ENCODE measurements at regions not wholly inside any gene's neighbourhood (a gene's known extent, or its start where the extent isn't known, plus 50 kb on each side); places are given as distances from the start of the nearest gene placed in this dataset.
"Not testable (repeated sequence)": the region's sequence is repeated elsewhere in the genome, so short reads cannot be mapped to it uniquely, and the experiment has no call there.

DNA sequence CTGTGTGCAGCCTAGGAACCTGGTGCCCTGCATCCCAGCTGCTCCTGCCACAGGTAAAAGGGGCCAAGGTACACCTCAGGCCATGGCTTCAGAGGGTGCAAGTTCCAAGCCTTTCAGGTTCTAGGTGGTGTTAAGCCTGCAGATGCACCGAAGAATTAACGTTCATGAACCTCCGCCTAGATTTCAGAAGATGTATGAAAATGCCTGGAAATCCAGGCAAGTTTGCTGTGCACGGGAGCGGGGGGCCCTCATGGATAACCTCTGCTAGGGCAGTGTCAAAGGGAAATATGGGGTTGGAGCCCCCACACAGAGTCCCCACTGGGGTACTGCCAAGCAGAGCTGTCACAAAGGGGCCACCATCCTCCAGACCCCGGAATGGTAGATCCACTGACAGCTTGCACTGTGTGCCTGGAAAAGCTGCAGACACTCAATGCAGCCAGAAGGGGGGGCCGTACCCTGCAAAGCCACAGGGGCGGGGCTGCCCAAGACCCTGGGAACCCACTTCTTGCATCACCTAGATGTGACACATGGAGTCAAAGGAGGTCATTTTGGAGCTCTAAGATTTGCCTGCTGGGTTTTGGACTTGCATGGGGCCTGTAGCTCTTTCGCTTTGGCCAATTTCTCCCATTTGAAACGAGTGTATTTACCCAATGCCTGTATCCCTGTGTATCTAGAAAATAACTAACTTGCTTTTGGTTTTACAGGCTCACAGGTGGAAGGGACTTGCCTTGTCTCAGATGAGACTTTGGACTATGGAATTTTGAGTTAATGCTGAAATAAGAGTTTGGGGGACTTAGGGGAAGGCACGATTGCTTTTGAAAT is 145.2 kb upstream of the C1QTNF3 start:
- TF ChIP-seq, protein P1, sequence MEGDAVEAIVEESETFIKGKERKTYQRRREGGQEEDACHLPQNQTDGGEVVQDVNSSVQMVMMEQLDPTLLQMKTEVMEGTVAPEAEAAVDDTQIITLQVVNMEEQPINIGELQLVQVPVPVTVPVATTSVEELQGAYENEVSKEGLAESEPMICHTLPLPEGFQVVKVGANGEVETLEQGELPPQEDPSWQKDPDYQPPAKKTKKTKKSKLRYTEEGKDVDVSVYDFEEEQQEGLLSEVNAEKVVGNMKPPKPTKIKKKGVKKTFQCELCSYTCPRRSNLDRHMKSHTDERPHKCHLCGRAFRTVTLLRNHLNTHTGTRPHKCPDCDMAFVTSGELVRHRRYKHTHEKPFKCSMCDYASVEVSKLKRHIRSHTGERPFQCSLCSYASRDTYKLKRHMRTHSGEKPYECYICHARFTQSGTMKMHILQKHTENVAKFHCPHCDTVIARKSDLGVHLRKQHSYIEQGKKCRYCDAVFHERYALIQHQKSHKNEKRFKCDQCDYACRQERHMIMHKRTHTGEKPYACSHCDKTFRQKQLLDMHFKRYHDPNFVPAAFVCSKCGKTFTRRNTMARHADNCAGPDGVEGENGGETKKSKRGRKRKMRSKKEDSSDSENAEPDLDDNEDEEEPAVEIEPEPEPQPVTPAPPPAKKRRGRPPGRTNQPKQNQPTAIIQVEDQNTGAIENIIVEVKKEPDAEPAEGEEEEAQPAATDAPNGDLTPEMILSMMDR (IDR thresholded peaks at IDR 0.05; ENCODE audit: low read depth, low read length), result peak; percentile 30
- TF ChIP-seq EZH2phosphoT487 (IDR thresholded peaks at IDR 0.05; ENCODE audit: low read depth), result not testable (repeated sequence)

Data from OCI-LY3 (cell line).